Adipocyte (in vitro differentiated cells): ENCODE measurements at regions not wholly inside any gene's neighbourhood (a gene's known extent, or its start where the extent isn't known, plus 50 kb on each side); places are given as distances from the start of the nearest gene placed in this dataset.
A peak's percentile ranks its signal among the peaks of the same experiment; 100 is the strongest.

ENCODE experiments used
- DNase-seq: peaks from one replicate; pipeline ENCODE4 v3.0.0-alpha.2; 2015; ENCODE audit warnings: low read depth
- H3K27me3 ChIP-seq: replicated peaks from 2 replicates; pipeline ENCODE4 v1.7.0; 2013; ENCODE audit warnings: mild to moderate bottlenecking, low read length, moderate library complexity; ENCODE audit not compliant: control insufficient read depth, insufficient read depth
- H3K36me3 ChIP-seq: 2 replicates; pipeline ENCODE4 v1.7.0; 2013; ENCODE audit warnings: low read length, mild to moderate bottlenecking, moderate library complexity; ENCODE audit not compliant: control insufficient read depth, insufficient read depth, severe bottlenecking
- H3K4me1 ChIP-seq: 2 replicates; pipeline ENCODE4 v1.7.0; 2013; ENCODE audit warnings: mild to moderate bottlenecking, low read length, moderate library complexity; ENCODE audit not compliant: control insufficient read depth, insufficient read depth
- H3K4me3 ChIP-seq: 2 replicates; pipeline ENCODE4 v1.7.0; 2013; ENCODE audit warnings: mild to moderate bottlenecking, low read length, moderate library complexity
- H3K9ac ChIP-seq: 2 replicates; pipeline ENCODE4 v1.7.0; 2013; ENCODE audit warnings: mild to moderate bottlenecking, low read length, moderate library complexity
- H3K9me3 ChIP-seq: 2 replicates; pipeline ENCODE4 v1.7.0; 2013; ENCODE audit warnings: mild to moderate bottlenecking, low read length, moderate library complexity; ENCODE audit not compliant: control insufficient read depth

DNA sequence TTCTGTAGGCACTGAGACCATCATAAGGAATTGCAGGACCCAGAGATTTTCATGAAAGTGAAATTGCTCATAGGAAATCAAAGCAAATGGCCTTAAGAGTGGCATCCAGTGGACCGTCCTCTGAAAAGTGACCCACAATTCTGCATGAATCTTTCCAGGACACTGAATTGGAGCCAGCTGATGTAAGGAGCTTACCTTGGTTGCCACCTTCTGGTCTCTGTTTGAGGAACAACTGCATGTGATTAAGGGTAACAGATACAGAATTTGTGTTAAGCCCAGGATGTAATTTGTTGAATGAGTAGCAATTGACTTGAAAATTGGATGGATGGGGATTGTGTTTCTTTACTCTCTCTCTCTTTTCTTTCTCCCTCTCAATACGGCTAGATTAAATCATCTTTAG is 49.9 kb upstream of the GAS1 start:
- Histone ChIP-seq H3K4me3 (no peak overlapping the region), H3K9ac (no peak overlapping the region), H3K36me3 (no peaks in the 10 kb centered on the region), H3K4me1 (peaks cover 8% of the 10 kb centered on the region), H3K9me3 (peaks cover 13% of the 10 kb centered on the region), H3K27me3 (no peaks in the 10 kb centered on the region)
- DNase-seq: no peak

DNA sequence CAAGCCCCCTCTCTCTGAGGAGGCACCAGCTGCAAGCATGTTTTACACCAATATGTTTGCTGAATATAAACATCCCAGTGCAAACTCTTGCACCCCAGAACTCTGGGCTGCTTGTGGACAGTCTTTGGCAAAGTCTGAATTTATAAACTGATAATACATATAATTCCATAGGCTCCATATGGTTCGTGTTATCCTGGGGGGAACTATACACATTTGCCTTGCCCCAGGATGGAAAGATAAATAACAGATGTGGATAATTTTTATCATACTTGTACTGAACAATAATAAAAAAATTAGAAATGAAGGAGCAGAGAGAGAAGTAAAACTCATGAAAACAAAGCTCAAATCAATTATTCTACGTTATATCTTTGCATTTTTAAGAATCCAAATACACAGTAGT is 50.6 kb upstream of the GAS1 start:
- DNase-seq: no peak
- Histone ChIP-seq H3K27me3 (no peaks in the 10 kb centered on the region), H3K4me1 (peaks cover 8% of the 10 kb centered on the region), H3K4me3 (no peak overlapping the region), H3K9ac (no peak overlapping the region), H3K36me3 (no peaks in the 10 kb centered on the region), H3K9me3 (peaks cover 19% of the 10 kb centered on the region)

DNA sequence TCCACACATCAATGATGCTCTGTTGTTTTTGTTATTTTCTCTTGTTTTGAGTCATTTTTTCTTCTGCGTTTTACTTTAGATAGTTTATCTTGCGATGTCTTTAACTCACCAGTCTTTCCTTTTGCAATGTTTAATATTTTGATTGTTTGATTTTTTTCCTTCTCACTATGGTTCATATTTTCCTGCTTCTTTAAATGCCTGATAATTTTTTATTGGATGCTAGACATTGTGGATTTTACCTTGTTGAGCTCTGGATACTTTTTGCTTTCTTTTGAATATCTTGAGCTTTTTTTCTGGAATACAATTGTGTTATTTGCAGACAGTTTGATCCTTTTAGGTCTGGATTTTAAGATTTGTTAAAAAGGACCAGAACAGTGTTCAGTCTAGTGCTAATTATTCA is 55.2 kb upstream of the GAS1 start:
- Histone ChIP-seq H3K4me3 (no peak overlapping the region), H3K4me1 (no peaks in the 10 kb centered on the region), H3K27me3 (no peaks in the 10 kb centered on the region), H3K36me3 (no peaks in the 10 kb centered on the region), H3K9me3 (peaks cover 21% of the 10 kb centered on the region), H3K9ac (no peak overlapping the region)
- DNase-seq: no peak

DNA sequence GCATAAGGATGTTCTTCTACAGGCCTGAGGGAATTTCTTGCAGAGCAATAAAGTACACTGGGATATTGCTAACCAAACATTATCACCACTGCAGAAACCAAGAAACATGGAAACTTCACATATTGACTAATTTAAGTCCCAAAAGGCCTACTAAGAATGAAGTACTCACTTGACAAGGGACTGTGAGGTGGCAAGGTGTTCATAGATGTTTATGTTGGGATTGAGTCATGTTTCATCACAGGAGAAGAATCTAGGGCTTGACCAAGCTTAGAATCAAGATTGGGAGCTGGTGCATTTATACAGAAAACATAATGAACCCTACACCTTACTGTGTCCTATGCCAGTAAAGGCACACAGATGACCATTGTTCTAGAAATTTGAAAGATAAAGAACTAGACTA is 56.7 kb upstream of the GAS1 start:
- DNase-seq: no peak
- Histone ChIP-seq H3K36me3 (no peaks in the 10 kb centered on the region), H3K9me3 (peaks cover 21% of the 10 kb centered on the region), H3K9ac (no peak overlapping the region), H3K4me3 (no peak overlapping the region), H3K4me1 (peaks cover 12% of the 10 kb centered on the region), H3K27me3 (no peaks in the 10 kb centered on the region)

DNA sequence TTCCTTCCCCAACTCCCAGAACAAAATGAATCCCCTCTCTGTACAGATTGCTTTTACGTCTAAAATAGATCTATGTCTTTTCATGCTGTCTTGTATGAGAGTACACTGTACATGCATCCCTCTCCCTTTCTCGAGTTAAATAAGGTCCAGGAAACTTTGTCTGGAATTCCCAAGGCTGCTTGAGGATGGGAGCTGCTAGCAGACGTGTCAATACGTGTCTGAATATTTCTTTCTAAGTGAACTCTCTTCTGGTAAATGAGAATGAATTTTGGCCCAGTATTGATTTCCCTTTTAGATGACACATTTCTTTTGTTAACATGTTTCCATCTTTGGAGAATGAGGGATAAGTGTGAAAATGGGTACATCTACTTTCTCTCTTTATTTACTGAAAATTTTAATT is 59.6 kb upstream of the GAS1 start:
- Histone ChIP-seq H3K4me1 (peaks cover 12% of the 10 kb centered on the region), H3K4me3 (no peak overlapping the region), H3K36me3 (no peaks in the 10 kb centered on the region), H3K9me3 (peaks cover 10% of the 10 kb centered on the region), H3K9ac (no peak overlapping the region), H3K27me3 (no peaks in the 10 kb centered on the region)
- DNase-seq: no peak

DNA sequence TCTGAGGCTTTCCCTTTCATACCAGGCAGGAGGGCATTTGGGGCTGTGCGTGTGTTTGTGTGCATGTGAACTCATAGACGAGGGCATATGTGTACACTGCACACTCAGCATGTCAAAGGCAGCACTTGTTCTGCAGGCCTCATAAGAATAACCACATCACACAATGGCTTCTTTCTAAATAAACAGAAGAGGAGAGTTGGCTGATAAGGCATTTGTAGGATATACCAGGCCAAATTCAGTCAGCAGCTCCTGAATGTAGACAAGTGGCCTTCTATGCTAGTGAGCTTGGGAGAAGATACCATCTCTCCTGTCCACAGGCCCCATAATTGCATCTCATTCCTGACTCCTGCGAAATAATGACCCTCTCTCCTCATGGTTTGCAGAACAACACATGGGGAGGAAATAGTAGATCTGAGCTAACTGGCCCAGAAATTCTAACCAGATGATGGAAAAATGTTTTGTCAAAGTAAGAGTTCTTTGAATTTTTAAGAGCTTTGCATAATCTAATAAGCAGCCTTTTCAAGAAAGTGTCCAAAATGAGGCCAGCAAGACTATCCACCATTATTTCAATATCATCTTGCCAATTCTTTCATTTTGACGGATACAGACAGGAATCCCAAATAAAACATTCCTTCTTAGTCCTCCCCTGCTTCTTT is 60.5 kb upstream of the GAS1 start:
- Histone ChIP-seq H3K9ac (no peak overlapping the region), H3K4me1 (peaks cover 12% of the 10 kb centered on the region), H3K36me3 (no peaks in the 10 kb centered on the region), H3K4me3 (no peak overlapping the region), H3K9me3 (peaks cover 3% of the 10 kb centered on the region), H3K27me3 (no peaks in the 10 kb centered on the region)
- peak; percentile 84 for DNase-seq

DNA sequence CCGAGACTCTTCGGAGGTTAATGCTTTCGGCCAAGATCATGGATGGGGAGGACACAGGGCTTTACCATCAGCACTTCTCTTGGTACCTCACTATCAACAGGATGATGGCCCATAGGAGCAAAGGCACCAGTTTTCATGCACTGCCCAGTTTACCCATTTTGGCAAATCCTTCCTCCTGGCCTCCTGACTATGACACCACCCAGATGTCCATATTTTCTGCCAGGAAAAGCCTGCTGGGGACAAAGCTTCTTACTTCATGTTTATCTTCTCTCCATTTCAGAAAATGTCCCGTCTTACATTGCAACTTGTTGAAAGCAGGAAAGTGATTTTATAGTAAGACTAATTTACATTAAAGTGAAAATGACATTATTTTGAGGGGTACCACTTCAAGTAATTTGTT is 61.4 kb upstream of the GAS1 start:
- Histone ChIP-seq H3K36me3 (no peaks in the 10 kb centered on the region), H3K27me3 (no peaks in the 10 kb centered on the region), H3K9me3 (no peaks in the 10 kb centered on the region), H3K4me1 (peaks cover 12% of the 10 kb centered on the region), H3K9ac (peak overlapping the region; percentile 3), H3K4me3 (peak overlapping the region; percentile 18)
- DNase-seq: peak; percentile 9

DNA sequence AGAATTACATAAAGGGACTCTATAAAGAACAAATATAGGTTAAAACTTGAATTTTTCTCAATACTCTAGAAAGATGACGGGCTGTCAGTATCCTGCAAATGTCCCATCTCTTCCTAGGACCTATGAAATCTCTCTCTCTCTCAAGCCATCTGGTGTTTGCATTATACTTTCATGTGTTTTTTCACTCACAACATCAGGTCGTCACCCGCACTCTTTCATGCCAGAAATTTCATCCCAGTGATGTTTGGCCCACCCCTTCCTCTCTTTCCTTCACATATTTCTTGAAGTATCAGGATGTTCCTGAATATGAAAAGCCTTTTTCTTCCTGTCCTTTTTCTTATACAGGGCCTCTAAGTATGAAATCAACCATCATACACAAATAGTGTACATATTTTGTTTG is 63.3 kb upstream of the GAS1 start:
- H3K4me1 ChIP-seq: peaks cover 17% of the 10 kb centered on the region
- H3K27me3 ChIP-seq: no peaks in the 10 kb centered on the region
- no peaks in the 10 kb centered on the region for H3K9me3 ChIP-seq
- no peak overlapping the region for H3K9ac ChIP-seq
- no peak for DNase-seq
- H3K4me3 ChIP-seq: no peak overlapping the region
- no peaks in the 10 kb centered on the region for H3K36me3 ChIP-seq

DNA sequence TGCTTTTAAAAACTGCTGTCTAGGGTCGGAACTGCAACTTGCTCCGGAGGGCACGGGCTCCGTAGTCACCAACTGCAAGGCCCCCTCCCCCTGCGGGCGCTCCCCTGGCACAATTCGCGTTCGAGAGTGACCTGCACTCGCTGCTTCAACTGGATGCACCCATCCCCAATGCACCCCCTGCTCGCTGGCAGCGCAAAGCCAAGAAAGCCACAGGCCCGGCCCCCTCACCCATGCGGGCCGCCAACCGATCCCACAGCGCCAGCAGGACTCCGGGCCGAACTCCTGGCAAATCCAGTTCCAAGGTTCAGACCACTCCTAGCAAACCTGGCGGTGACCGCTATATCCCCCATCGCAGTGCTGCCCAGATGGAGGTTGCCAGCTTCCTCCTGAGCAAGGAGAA is 64.2 kb upstream of the GAS1 start:
- Histone ChIP-seq H3K4me3 (no peak overlapping the region), H3K9ac (no peak overlapping the region), H3K36me3 (no peaks in the 10 kb centered on the region), H3K27me3 (no peaks in the 10 kb centered on the region), H3K4me1 (peaks cover 17% of the 10 kb centered on the region), H3K9me3 (no peaks in the 10 kb centered on the region)
- no peak for DNase-seq

DNA sequence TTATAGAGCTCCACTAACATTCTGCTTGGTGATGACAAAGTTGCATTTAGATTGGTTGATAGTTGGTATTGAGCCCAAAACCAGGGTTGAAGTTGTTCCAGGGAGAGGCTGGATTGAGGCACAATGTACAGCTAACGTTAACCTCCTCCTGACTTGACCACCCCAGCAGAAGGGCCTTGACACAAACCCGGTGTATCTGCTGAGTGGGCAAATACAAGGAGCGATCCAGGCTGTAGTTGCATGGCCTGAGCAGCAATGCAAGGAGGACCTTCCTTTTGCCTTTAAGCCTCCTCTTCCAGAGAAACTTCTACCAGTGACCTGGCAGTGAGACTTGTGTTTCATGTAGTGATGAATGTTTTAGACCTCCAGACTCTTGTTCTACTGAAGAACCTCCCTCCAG is 66.2 kb upstream of the GAS1 start:
- Histone ChIP-seq H3K27me3 (no peaks in the 10 kb centered on the region), H3K4me3 (no peak overlapping the region), H3K9me3 (no peaks in the 10 kb centered on the region), H3K36me3 (no peaks in the 10 kb centered on the region), H3K4me1 (peaks cover 8% of the 10 kb centered on the region), H3K9ac (no peak overlapping the region)
- DNase-seq: no peak

DNA sequence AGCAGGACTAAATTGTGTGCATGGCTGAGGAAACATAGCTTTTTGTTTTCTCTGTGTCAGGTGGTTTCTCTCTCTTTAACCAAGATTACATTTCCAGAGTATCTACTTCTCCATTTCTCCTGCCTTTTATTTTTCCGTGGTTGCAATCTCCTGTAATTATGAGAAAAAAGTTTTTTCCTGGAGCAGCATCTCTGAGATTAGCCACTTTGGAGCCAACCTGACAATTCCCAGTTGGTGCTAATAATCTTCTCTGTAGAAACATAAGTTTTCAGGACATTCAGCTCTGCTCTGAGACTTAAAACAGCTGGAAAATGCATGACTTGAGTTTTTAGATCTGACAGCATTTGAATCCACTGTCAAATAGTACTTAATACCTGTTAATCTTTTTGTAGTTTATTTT is 67.1 kb upstream of the GAS1 start:
- Histone ChIP-seq H3K36me3 (no peaks in the 10 kb centered on the region), H3K9me3 (no peaks in the 10 kb centered on the region), H3K9ac (no peak overlapping the region), H3K4me3 (no peak overlapping the region), H3K27me3 (no peaks in the 10 kb centered on the region), H3K4me1 (peaks cover 4% of the 10 kb centered on the region)
- no peak for DNase-seq

DNA sequence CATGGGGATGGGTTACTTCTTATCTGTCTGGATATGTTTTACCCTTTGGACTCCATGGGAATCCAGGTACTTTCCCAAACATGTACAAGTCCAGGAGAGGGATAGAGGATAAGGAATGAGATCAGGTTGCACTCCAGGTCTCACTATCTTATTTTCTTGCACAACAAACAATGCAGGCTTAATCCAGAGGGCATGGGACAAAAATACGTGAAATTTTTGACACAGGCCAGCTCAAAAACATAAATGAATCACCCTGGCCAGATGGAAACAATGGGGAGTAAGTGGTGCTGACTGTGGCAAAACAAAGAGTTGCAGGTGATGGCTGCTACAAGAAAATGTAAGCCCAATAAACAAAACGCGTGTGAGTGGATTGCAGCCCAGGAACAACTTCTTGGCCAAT is 69.4 kb upstream of the GAS1 start:
- Histone ChIP-seq H3K9me3 (no peaks in the 10 kb centered on the region), H3K4me3 (no peak overlapping the region), H3K9ac (no peak overlapping the region), H3K27me3 (no peaks in the 10 kb centered on the region), H3K4me1 (peaks cover 4% of the 10 kb centered on the region), H3K36me3 (no peaks in the 10 kb centered on the region)
- no peak for DNase-seq
